ENCODE measurements at regions not wholly inside any gene's neighbourhood (a gene's known extent, or its start where the extent isn't known, plus 50 kb on each side); places are given as distances from the start of the nearest gene placed in this dataset.

- TF ChIP-seq TCF7 (IDR thresholded peaks at IDR 0.05; ENCODE audit: borderline replicate concordance): no peak
- TF ChIP-seq, protein P1, sequence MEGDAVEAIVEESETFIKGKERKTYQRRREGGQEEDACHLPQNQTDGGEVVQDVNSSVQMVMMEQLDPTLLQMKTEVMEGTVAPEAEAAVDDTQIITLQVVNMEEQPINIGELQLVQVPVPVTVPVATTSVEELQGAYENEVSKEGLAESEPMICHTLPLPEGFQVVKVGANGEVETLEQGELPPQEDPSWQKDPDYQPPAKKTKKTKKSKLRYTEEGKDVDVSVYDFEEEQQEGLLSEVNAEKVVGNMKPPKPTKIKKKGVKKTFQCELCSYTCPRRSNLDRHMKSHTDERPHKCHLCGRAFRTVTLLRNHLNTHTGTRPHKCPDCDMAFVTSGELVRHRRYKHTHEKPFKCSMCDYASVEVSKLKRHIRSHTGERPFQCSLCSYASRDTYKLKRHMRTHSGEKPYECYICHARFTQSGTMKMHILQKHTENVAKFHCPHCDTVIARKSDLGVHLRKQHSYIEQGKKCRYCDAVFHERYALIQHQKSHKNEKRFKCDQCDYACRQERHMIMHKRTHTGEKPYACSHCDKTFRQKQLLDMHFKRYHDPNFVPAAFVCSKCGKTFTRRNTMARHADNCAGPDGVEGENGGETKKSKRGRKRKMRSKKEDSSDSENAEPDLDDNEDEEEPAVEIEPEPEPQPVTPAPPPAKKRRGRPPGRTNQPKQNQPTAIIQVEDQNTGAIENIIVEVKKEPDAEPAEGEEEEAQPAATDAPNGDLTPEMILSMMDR (IDR thresholded peaks at IDR 0.05 in 2 of 3, conservative IDR thresholded peaks at IDR 0.05 in 1 of 3; ENCODE audit: control insufficient read depth in 2 of 3, extremely low read depth in 1 of 3, insufficient read depth in 1 of 3, low read depth in 3 of 3, low read length in 3 of 3): no peak
- no peak for TF ChIP-seq POLR2AphosphoS5 (IDR thresholded peaks at IDR 0.05; ENCODE audit: low read length)
- TF ChIP-seq ATF7 (IDR thresholded peaks at IDR 0.05; ENCODE audit: low read depth): no peak
- no peak for TF ChIP-seq BACH1 (IDR thresholded peaks at IDR 0.05; ENCODE audit: borderline replicate concordance)
- TF ChIP-seq TCF3 (IDR thresholded peaks at IDR 0.05; ENCODE audit: borderline replicate concordance, insufficient read depth, low read depth, low read length): no peak
- TF ChIP-seq, protein P2, sequence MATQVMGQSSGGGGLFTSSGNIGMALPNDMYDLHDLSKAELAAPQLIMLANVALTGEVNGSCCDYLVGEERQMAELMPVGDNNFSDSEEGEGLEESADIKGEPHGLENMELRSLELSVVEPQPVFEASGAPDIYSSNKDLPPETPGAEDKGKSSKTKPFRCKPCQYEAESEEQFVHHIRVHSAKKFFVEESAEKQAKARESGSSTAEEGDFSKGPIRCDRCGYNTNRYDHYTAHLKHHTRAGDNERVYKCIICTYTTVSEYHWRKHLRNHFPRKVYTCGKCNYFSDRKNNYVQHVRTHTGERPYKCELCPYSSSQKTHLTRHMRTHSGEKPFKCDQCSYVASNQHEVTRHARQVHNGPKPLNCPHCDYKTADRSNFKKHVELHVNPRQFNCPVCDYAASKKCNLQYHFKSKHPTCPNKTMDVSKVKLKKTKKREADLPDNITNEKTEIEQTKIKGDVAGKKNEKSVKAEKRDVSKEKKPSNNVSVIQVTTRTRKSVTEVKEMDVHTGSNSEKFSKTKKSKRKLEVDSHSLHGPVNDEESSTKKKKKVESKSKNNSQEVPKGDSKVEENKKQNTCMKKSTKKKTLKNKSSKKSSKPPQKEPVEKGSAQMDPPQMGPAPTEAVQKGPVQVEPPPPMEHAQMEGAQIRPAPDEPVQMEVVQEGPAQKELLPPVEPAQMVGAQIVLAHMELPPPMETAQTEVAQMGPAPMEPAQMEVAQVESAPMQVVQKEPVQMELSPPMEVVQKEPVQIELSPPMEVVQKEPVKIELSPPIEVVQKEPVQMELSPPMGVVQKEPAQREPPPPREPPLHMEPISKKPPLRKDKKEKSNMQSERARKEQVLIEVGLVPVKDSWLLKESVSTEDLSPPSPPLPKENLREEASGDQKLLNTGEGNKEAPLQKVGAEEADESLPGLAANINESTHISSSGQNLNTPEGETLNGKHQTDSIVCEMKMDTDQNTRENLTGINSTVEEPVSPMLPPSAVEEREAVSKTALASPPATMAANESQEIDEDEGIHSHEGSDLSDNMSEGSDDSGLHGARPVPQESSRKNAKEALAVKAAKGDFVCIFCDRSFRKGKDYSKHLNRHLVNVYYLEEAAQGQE (IDR thresholded peaks at IDR 0.05; ENCODE audit: low read depth, low read length): no peak
- no peak for TF ChIP-seq HDAC6 (IDR thresholded peaks at IDR 0.05; ENCODE audit: unreplicated experiment)
- TF ChIP-seq, protein P3, sequence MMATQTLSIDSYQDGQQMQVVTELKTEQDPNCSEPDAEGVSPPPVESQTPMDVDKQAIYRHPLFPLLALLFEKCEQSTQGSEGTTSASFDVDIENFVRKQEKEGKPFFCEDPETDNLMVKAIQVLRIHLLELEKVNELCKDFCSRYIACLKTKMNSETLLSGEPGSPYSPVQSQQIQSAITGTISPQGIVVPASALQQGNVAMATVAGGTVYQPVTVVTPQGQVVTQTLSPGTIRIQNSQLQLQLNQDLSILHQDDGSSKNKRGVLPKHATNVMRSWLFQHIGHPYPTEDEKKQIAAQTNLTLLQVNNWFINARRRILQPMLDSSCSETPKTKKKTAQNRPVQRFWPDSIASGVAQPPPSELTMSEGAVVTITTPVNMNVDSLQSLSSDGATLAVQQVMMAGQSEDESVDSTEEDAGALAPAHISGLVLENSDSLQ (IDR thresholded peaks at IDR 0.05): no peak
- TF ChIP-seq CBFB (IDR thresholded peaks at IDR 0.05; ENCODE audit: low read depth): no peak
- TF ChIP-seq KAT2A (conservative IDR thresholded peaks at IDR 0.05; ENCODE audit: control insufficient read depth, low read depth, low read length): no peak
- TF ChIP-seq LARP7 (IDR thresholded peaks at IDR 0.05): no peak
- no peak for TF ChIP-seq PML (IDR thresholded peaks at IDR 0.05; ENCODE audit: low read length)
Observed at GRCh38 chr3:165343185-165343584, 147.0 kb upstream of the SLITRK3 start.

Data from GM12878 (cell line).